Stimulated activated CD4-positive, alpha-beta T cell treated with anti-CD3 and anti-CD28 coated beads, TNF-alpha, amount 100 ng/mL, for 24 hours (primary cell): ENCODE measurements at regions not wholly inside any gene's neighbourhood (a gene's known extent, or its start where the extent isn't known, plus 50 kb on each side); places are given as distances from the start of the nearest gene placed in this dataset.
"Not testable (repeated sequence)": the region's sequence is repeated elsewhere in the genome, so short reads cannot be mapped to it uniquely, and the experiment has no call there.

Source experiments
- DNase-seq, 3 experiments: peaks; one replicate each; pipeline ENCODE4 v3.0.0-alpha.2; 2020; ENCODE audit warnings: low read depth in 3 of 3

DNA sequence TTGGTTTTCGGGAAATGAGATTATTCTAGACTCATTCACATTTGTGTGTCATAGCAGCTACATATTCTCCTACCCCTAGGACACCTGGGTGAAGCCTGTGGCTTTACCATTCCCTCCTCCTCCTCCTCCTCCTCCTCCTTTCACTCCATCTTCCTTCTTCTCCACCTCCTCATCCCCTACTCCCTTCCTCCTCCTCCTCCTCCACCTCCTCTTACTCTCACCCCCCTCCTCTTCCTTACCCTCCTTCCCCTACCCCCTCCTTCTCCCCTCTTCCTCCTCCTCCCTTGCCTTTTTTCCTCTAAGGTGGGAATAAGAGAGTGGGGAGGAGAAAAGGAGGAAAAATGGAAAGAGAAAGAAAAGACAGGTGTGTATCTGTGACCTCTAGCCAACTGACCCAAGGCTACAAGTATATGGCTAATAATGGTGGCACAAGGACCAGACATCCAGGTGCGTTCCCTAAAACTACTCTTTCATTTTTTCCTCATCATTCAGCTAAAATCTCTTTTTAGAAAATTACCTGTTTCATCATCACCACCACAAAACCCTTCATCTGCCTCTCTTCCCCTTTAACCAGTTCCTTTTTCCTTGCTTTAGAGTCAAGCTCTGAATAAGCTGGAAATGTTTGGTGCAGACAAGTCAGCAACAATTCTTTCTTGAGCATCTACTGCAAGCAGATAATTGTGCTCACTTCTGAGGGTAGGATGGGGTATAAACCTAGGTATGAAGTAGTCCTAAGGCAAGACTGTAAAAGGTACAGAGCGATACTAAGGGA, 149.8 kb upstream of the FOXN3 start:
- DNase-seq = no peak

DNA sequence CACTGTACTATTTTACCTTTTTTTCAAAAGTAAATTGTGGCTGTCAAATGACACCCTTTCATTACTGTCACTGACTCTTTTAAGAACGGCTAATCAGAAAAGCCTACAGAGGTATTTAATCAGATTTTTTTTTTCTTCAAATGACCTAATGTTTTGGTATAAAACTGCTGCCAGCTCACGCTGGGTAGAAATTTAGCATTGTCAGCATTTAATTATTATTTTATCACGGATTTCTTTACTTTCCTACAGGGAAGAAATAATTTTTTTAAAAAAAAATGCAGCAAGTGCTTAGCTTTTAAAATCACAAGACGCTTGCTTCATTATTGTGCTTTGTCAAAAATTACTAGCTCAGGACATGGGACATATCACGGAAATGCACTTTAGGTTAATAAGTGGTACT, 149.1 kb upstream of the FOXN3 start:
- no peak for DNase-seq

DNA sequence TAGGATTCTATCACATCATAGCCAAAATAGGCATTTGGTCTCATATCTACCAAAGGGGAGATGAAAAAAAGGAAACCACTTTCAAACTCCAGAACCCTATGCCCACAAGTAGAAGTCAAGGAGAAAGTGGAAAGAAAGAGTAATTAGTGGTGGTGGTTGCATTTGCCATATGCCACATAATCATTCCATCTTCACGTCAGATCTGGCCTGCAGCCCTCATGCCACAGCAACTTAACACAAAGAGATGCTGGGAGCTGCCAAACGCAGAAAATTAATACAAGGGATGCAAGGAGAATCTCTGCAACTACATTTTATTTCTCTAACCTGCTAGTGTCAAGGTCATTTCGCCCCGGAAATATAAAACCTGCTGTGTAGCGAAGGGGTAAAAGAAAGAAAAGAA, 148.6 kb upstream of the FOXN3 start:
- no peak for DNase-seq

DNA sequence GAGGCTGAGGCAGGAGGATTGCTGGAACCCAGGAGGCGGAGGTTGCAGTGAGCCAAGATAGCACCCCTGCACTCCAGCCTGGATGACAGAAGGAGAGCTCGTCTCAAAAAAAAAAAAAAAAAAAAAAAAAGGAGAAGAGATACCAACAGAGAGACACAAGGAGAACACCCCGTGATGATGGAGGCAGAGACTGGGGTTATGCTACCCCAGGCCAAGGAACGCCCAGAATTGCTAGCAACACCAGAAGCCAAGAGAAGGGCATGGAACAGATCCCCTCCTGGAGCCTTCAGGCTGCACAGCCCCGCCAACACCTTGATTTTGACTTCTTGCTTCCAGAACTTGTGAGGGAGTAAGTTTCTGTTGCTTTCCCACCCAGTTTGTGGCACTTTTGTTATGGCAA, 148.0 kb upstream of the FOXN3 start:
- DNase-seq = no peak

DNA sequence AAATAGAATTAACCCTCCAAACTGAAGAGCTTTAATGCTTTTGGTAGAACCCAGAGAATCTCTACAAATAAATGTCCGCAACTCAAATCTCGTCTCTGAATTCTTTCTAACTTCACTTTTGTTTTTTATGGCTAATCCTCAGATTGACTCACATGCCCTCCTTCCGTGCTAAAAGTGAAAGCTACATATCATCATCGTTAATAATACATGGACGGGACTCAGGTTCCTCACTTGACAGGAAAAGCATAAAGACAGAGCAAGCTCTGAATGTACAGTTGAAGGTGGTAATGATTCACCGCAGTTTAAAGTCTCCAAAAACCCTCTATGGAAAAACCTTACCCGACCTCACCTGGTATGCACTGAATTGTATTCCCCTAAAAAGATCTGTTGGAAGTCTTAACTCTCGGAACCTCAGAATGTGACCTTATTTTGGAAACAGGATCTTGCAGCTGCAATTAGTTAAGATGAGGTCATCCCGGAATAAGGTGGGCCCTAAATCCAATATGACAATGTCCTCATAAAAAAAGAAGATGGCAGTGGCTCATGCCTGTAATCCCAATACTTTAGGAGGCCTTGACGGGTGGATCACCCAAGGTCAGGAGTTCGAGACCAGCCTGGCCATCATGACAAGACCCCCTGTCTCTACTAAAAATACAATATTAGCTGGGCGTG, 147.4 kb upstream of the FOXN3 start:
- DNase-seq = no peak

DNA sequence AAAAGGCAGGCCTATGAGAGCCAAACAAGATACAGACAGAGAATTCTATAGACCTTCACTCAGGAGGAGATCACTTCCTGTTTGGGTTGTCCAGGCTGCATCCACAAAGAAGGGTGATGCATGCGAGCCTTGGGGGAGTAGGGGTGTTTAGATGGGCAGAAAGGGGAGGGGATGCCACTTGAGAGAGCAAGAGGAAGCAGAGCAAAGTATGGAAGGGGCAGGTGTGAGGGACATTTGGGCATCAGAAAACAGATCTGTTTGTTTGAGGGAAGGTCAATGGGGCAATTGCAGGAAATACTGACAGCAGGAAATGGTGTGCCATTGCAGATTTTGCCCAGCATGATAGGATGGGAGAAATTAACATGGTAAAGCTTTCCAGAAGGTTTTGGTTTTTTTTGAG, 146.4 kb upstream of the FOXN3 start:
- no peak for DNase-seq

DNA sequence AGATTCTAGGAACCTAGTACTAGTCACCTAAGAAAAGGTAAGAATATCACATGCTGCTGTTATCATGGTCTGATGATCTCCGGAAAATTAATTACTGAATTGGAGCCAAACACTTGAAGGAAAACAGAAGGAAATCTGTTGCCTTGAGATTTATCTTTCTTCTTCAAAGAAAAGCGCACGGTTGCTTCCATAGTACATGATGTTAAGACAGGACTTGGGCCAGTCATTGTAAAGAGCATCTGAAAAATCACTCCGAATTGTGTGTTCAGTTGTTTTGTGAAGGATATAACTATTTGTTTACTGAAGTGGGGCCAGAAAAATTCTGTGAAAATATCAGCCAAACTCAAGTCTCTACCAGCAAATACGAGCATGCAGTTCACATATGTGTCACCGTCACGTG, 134.9 kb upstream of the FOXN3 start:
- no peak for DNase-seq

DNA sequence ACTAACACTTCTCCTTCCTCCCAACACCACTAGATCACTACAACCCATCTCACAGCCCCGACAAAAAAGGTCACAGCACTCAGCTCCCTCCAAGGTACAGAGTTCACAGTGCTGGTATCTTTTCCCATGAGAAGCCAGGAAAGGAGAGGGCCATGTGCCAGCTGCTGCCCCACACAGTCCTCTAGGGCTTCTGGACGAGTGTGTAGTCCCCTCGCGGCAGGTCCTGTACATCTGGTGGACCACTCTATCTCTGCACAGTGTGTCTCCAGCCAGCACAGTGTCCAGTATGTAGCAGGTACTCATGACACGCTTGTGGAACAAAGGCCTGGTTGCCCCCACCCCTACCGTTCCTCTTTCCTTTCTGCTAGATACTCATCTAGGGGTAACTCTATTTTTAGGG, 134.4 kb upstream of the FOXN3 start:
- DNase-seq = no peak

DNA sequence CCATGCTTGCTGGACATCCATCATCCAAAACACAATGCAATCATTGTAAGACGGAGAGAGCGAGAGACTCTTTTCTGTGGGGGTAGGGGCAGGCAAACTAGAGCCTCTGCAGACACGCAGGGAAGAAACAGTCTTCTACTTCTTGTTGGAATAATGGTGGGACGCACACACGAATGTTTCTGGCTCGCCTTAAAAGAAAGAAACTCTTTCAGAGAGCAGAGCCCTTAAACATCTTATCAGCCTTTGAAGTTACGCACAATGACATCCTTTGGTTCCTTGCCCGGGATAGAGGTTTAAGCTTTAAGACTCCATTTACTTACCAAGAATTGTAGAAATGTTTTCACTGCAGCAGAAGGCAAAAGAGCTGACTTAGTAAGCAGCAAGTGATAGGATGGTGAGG, 133.8 kb upstream of the FOXN3 start:
- no peak for DNase-seq

DNA sequence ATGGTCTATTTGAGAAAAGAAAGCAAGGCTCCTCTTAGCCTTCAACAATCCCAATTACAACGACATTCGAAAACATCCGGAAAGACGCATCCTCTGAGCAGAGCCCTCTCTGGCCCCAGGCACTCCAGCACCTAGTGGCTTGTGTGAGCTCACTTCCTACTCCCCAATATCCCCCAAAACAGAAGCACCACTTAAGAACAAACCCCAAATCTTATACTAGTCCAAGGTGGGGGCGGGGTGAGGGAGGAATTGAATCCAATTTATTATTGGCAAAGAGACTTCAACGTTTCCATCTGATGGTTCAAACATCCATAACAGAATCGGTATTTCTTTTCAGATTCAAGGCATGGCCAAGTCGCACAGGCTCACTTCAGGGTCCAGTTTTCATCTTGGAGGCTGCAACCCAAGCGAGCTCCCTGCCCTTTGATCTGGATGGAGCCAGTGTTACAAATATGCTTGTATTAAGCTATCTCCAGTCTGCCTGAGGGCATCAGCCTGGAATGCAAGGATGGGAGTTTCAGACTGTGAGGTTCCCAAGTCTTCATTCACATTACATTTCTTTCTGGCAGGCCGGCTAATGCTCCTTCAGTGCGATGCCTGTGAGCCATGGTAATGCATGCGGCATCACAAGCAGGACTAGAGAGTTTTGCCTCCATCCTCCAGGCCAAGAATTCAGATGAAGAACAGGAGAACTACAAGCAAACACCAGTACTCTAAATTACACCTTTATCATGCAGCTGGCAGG, 132.5 kb upstream of the FOXN3 start:
- DNase-seq = no peak

DNA sequence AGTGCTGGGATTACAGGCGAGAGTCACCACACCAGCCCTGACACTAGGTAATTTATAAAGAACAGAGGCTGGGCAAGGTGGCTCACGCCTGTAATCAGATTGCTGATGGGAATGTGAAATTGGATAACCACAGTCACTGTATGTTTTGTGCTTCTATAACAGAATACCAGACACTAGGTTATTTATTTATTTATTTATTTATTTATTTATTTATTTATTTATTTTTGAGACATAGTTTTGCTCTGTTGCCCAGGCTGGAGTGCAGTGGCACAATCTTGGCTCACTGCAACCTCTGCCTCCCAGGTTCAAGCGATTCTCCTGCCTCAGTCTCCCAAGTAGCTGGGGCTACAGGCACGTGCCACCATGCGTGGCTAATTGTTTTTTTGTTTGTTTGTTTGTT, 130.0 kb upstream of the FOXN3 start:
- DNase-seq = not testable (repeated sequence)

DNA sequence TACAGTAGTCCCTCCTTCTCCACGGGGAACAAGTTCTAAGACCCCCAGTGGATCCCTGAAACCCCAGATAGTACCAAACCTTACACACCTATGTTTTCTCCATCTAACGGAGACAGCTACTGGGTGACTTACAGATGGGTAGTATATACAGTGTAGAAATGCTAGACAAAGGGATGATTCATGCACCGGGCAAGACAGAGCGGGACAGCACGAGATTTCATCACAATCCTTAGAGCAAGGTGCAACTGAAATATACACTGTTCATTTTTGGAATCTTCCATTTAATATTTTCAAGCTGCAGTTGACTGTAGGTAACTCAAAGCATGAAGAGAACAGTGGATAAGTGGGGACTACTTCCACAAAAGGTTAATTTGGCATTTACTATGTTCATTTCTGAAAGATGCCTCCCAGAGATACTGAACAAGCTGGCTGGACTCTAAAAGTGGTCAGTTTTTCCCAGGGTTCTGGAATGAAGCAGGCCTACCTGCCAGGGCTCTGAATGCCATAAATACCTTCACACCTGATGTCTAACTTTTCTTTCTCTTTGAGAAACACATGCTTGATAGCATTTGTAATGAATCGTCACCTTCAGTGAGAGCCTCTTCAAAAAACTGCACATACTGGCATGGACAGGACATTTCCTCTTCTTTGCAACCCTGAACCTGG, 127.7 kb upstream of the FOXN3 start:
- DNase-seq = no peak

DNA sequence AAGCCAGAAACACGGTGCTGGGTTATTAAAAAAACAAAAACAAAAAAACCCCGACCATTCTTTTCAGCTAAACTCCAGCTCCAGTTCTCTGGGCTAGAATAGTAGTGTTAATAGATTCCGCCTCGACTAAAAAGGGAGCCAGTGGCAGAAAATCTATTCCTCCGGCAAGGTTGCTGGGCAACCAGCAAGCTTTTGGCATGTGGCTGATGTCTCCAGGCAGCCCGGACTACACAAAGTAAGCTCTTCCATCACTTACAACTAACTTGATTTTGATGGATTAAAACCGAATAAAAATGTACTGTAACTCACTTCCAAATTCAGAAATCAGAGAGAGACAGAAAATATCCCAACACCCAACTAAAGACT, 126.4 kb upstream of the FOXN3 start:
- DNase-seq = no peak

DNA sequence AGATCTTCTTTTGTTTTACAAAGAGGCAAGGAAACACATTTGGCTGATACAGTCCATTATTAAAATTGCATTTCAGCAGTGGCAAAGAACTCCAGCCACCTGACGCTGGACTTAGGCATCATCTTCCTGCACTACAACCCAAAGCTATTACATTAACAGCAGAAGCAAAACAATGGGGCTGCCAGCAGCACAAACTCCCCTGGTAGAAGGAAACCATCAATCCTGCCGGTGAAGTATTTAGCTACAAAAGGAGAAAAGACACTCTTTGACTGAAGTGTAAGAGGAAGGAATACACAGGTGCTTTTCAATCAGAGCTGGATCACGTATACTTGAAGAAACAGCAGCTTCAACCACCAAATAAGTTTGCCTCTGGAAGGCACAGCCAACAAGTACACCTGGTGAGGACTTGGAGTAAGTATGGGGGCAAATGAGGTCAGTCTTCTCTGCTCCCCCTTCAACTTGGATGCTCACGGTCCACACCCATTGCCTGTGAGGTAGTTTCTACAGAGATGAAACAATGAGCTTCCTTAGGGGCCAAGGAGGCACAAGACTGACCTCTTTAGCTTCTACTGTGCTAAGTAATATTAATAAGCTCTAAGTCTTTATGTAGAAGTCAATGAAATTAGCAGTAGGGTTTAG, 125.9 kb upstream of the FOXN3 start:
- DNase-seq = no peak

DNA sequence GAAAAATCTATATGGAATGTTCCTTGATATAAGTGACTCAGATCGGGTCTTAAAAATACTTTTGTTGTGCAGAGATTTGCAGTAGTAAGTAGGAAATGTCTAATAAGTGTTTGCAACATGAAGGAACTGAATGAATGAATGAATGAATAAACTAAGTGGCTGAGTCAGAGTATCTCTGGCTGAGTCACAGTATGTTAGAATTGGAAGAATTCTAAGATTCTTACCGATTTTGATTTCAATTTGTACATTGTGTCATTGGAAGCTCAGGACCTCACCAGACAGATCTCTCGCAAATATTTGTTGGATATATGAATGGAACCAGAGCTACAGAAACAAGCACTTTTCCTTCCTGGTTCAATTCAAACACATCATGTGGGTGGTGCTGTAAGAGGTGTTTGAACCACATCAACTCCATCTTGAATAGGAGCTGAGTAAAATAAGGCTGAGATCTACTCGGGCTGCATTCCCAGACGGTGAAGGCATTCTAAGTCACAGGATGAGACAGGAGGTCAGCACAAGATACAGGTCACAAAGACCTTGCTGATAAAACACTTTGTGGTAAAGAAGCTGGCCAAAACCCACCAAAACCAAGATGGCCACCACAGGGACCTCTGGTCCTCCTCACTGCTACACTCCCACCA, 123.9 kb upstream of the FOXN3 start:
- DNase-seq = no peak

DNA sequence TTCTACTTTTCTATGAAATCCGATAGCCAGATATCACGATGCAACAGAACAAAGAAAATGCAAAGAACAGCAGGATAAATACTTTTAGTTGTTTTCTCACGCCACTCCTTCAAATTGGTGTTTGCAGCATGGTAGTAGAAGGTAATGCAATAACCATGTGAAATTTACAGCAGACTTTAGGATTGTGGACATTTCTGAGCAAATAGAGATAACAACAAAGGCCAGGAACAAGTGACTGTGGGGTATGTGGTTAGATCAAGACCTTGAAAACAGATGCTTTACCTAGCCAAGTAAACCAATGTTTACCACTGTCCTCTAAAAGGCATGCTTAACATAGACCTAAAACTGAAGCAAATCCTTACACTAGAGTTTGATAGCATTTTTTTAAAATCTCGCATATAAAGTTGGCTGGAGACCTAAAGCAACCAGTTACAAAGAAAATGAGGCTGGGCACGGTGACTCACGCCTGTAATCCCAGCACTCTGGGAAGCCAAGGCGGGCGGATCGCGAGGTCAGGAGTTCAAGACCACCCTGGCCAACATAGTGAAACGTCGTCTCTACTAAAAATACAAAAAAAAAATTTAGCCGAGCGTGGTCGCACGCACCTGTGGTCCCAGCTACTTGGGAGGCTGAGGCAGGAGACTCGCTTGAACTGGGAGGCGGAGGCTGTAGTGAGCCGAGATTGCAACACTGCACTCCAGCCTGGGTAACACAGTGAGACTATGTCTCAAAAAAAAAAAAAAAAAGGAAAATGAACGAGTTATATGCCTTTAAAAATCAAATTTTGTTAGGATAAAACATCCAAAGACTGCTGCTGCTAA, 123.2 kb upstream of the FOXN3 start:
- no peak for DNase-seq

DNA sequence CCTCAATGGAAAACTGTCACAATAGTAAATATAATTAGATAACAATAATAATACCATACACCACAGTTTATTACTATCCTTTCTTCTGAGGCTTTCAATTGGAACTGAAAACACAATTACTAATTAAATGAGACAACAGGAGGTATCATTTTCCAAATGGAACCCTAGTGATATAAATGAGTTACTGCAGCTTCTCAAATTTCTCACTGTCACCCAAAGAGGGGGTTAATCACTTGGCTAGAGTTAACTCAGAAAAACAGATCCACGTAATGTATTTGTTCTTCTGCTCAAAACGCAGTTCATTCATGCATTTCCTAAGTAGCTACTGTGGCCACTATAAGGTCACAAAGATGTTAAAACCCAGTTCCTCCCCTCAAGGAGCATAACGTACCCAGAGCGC, 120.9 kb upstream of the FOXN3 start:
- no peak for DNase-seq

DNA sequence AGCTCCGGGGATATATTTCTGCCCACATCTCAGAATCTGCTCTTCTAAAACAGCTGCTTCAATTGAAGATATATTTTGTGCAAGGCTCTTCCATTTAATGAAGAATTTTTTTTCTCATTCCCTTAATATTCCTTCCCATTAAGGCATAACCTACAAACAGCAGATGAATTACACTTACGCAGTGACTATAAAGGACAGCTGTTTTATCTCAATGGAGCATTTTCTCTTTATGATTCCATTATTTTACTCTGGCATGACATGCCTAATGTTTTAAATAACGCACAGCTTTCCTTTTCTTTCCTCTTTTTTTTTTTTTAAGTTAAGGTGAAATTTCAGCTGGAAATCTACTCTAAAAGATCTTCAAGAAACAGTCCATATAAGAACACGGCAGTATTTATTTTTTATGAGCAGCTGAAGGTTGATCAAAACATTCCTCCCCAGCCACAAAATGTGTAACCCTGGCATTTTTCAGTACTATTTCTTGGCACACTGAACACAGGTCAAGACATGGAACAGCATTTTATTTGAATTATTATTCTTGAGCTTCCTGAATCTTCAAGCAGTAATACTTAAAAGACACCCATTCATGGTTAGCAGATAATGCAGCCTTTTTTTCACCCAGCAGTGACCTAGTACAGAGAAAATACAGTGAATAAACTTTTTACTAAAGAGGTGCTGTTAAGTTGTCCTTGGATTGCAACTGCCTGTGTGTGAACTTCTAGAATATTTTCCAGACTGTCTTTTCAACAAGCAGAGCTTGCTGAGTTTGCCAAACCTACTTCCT, 118.1 kb upstream of the FOXN3 start:
- no peak for DNase-seq

DNA sequence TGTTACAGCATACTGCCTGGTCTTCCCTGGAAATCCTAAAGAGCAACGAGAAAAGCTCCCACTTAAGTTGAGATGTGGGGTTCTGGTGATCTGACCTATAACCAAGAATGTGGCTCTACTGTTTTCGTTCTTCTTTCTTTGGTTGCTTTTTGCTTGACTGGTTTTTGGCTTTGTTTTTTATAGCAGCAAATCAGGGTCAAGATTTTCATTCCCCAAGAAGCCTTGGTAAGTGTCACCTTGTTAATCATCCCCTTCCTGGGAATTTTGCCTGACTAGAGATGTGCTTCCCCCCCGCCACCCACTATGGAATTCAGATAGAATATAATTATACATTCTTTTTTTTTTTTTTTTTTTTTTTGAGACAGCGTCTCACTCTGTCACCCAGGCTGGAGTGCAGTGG, 116.7 kb upstream of the FOXN3 start:
- DNase-seq = no peak

DNA sequence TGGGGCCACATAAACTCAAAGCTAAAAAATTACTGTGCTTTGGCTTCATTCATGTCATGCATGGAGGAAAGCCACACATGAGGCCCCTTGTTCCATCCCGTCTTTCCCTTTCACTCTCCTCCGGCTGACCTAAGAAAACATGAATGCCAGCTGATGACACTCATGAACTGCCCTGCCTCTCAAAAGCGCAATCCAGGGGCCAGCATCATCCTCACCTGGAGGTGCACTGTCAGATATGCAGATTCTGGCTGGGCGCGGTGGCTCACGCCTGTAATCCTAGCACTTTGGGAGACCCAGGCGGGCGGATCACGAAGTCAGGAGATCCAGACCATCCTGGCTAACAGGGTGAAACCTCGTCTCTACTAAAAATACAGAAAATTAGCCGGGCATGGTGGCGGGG, 116.1 kb upstream of the FOXN3 start:
- DNase-seq = no peak
